Activated CD4-positive, alpha-beta T cell treated with anti-CD3 and anti-CD28 coated beads, Interleukin-2, amount 50 U/mL, for 16 hours (primary cell): ENCODE measurements at regions not wholly inside any gene's neighbourhood (a gene's known extent, or its start where the extent isn't known, plus 50 kb on each side); places are given as distances from the start of the nearest gene placed in this dataset.

ENCODE experiments used
- DNase-seq: peaks from one replicate; pipeline ENCODE4 v3.0.0-alpha.2; 2020

GRCh38 chr5:169350759-169351240, 49.9 kb upstream of the SLIT3 start:
- DNase-seq, result no peak
